HG03442 (cell line): ENCODE measurements at regions not wholly inside any gene's neighbourhood (a gene's known extent, or its start where the extent isn't known, plus 50 kb on each side); places are given as distances from the start of the nearest gene placed in this dataset.
"Not testable (repeated sequence)": the region's sequence is repeated elsewhere in the genome, so short reads cannot be mapped to it uniquely, and the experiment has no call there.

ENCODE experiments used
- ATAC-seq: cut with Tn5 transposase; IDR thresholded peaks from one replicate; pipeline ENCODE4 v1.9.1; 2021; ENCODE audit warnings: mild to moderate bottlenecking, moderate library complexity; ENCODE audit not compliant: unreplicated experiment

DNA sequence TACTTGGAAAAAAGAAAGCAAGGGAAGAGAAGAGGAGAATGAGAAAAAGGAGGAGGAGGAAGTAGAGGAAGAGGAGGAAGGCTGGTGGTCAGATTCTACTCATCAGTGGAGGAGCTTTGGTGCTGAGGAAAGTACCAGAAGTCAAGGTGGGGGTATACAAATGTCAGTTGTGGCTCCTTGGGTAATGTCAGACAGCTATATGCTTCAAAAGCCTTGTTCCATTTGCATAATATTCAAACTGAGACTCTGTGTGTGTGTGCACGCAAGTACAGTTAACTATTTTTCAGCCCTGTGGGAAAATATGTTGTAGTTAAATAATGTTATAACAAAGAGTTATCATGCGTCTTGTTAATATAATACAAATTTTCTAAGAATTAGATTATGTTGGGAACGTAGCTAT lies 609.7 kb downstream of the PDCD6IP start:
- ATAC-seq: peak; percentile 80

DNA sequence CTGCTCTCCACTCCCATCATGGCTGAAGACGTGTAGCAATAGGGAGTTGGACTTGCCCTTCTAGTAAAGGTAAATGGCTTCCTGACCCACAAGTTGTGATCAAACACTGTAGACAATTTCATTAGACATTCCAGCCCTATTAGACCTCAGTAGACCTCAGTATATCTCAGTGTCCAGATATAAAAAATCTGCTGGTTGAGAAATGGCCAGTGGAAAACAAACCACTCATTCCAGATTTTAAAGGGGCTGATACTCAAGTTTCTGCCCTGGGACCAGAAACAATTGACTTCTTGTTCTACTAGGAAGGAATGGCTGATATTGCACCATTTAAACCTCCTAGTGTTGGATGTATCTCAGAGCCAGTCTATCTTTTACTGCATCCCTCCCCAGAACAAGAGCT lies 613.2 kb downstream of the PDCD6IP start:
- ATAC-seq: no peak

DNA sequence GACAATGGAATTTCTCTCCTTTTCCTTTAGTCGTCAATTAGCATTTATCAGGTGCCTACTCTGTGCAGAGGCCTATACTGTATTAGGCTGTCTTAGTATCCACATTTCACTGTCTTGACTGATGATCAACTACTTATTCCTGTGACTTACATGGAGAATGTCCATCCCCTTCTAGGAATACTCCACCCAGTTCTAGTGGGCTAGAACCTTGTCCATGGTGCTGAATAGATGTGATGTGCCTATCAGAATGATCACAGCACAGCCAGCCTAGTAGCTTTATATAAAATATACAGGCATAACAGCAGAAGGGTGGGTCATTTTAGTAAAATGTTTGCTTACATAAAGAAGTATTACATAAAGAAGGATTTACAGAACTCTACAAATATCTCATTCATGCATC lies 621.4 kb downstream of the PDCD6IP start:
- no peak for ATAC-seq

DNA sequence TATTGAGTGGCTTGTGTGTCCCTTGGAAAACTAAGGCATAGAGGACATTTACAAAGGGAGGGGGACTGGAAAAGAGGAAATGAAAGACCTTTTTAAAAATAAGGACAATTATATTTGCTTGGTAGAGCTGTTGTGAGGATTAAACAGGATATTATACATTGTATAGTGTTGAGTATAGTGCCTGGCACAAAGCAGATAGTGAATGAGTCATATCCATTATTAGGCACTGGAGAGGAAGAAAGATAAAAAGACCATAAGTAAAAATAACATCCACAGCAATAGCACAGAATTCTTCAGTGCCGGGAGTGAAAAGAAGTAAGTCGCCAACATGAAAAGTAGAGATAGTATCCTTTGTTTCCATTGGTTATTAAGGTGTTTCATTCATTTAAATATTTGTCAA lies 623.3 kb downstream of the PDCD6IP start:
- no peak for ATAC-seq

DNA sequence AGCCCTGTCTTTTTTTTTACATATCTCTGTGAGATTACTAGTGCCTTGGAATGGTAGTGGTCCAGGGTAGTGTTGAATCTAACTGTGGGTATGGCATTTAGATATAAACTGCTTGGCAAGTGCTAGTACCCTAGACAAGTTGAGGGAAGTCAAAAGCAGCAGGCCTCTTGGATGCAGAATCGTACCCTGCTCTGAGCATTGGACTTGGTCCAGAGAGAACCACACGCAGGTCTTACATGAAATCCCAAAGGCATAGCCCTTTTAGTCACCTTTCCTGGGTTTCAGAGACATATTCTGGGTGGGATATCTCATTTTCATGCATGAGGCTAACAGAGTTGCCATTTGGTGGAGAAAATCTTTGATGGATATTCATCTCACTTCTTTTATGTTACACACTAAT lies 641.4 kb downstream of the PDCD6IP start:
- ATAC-seq: no peak

DNA sequence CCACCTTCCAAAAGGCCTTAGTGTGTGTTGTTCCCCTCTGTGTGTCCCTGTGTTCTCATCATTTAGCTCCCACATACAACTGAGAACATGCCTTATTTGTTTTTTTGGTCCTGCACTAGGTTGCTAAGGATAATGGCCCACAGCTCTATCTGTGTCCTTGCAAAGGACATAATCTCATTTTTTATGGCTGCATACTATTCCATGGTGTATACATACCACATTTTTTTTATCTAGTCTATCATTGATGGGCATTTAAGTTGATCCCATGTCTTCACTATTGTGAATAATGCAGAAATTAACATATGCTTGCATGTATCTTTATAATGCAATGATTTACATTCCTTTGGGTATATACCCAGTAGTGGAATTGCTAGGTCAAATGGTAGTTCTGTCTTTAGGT lies 645.7 kb downstream of the PDCD6IP start:
- ATAC-seq: no peak

DNA sequence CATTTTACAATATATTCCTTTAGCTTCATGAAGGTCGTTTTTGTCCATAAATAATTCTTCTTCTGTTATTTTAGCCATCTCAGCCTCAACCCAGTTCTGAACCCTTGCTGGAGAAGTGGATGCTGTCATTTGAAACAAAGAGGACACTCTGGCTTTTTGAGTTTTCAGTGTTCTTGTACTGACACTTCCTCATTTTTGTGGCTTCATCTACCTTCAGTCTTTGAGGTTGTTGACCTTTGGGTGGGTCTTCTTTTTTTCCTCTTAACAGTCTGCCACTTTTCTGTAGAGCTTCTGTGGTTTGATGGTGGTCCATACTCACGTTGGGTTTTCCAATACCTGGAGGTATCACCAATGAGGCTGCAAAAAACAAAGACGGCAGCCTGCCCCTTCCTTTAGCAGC lies 650.9 kb downstream of the PDCD6IP start:
- no peak for ATAC-seq

DNA sequence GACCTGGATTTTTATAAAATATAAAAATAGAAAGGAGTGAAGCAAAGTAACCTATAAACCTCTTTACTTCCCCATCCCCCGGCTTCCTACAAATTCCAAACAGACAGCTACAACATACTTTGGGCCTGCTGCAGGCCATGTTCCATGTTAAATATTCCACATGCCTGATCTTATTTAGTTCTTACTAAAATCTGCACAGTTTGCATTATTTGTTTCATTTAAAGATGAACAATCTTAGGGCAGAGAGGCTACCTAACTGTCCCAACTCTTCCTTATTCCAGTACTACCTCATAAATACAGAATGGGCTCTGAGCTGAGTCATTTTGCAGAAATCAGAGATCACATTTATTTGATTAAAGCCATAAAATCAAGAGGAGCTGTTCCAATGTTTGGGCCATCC lies 665.0 kb downstream of the PDCD6IP start:
- ATAC-seq: no peak

DNA sequence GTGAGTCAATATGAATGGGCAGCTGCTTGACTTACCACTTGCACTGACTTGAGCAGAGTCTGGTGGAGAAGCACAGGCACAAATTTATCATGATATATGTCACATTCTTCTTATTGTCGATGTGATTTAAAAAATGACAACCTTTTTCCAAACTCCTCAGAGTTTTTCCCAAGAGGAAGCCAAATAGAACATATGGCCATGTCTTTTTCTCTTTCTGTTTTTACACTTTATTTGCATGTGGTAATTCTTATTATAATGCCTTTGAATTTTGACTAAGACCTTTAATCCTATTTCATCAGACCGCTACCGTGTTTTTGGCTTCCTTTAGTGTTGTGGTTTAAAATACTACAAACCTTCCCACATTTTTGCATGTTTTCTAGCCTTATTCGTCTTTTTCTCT lies 666.2 kb downstream of the PDCD6IP start:
- no peak for ATAC-seq

DNA sequence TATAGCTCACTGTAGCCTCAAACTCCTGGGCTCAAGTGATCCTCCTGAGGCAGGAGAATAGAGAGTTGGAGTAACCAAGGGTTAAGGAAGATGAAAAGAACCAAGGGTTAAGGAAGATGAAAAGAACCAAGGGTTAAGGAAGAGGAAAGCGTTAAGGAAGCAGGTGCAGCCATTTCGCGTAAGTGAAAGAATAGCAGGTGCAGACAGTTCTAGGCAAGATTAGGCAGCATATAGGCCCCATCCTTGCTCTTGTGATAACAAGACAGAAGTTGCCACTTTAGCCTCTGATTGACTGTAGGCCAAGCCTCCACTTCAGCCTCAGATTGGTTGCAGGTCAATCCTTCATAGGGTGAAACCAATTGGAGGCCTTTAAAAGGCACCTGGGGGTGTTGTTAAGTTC lies 677.4 kb downstream of the PDCD6IP start:
- no peak for ATAC-seq

DNA sequence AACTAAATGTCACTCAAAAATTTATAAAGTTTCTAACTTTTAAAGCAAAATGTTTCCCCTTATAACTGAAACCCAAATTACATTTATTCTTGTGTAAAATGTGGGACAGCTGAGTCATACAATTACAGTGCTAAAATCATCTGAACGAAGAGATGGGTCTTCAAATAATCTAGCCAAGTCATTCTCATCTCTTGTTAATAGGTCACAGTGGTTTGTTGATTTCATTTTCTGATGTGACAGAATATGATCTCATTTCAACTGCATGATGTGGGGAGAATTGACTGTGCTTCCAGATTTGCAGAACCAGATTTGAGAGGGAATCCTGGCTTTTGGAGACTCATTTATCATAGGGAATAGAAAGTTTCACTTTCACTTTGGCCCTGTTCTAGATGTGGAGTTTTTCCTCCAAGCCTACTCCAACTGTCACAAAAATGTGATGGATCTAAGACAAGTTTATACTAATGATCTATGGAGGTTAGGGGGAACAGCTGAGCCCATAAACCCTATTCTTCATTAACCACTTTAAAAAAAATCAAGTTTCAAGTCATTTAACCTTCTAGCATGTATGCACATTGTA lies 685.0 kb downstream of the PDCD6IP start:
- ATAC-seq: no peak

DNA sequence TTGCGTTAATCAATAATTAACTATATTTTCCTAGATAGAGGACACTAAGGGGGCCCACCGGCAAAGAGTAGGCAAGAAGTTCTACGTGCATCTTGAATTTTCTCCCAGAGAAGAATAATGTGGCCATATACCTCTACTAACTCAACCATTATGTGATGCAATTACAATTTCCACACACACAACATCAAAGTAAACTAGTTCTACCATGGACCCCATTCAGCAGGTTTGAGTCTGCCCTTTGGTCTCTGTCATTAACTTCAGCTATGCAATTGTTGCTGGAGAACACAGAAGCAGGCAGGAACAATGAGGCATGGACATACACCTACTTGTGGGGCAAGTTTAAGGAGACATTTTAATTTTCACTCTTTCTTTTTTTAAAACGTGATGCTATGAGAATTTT lies 705.9 kb downstream of the PDCD6IP start:
- no peak for ATAC-seq

DNA sequence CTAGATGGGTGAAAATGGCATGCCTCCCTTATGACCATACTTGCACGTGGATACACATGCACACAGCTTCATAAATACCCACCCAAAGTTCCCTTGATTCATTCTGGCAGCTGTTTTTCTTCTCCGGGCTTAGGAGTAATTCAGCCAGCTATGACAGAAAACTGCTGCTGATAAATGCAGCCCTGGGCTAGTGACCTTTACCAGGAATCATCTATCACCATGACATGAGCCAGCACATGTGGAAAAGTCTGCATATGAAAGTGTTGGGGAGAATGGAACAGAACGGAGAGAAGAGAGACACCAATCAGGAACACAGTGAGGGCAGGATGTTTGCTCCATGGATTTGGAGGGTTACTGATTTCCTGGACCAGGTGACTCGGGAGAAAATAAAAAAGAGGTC lies 706.3 kb downstream of the PDCD6IP start:
- ATAC-seq: no peak

DNA sequence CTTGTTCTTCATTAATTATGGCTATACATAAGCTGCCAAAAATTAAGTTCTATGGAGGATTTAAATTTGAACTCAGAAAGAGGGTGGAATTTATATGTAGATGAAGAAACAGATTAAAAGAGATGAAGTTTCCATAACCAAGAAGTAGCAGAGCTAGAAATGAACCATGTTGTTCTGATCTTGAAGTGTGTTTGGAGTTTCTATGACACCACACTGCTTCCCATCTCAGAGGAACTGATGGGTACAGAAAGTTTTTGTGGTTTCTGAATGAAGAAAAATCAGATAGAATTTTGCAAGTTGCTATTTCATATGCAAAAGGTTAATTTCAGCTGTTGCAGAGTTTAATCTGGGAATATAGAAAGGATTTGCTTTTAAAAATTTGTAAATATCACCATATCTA lies 710.3 kb downstream of the PDCD6IP start:
- no peak for ATAC-seq

DNA sequence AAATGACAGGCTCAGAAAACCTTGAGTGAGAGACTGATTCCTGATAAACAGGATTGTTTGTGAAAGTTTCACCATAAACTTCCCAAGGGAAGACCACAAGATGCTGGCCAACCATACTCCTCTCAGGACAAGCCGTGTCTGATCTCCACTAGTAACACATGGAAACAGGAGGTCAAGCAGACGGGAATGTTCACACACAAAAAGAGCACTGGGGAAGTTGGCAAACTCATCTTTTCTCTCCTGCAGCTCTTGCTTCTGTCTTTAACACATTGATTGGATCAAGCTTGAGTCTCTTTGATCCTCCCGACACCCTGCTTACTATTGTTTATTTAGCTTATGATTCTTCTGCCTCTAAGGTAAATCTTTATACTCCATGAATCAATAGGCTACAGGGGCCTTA lies 713.5 kb downstream of the PDCD6IP start:
- ATAC-seq: no peak

DNA sequence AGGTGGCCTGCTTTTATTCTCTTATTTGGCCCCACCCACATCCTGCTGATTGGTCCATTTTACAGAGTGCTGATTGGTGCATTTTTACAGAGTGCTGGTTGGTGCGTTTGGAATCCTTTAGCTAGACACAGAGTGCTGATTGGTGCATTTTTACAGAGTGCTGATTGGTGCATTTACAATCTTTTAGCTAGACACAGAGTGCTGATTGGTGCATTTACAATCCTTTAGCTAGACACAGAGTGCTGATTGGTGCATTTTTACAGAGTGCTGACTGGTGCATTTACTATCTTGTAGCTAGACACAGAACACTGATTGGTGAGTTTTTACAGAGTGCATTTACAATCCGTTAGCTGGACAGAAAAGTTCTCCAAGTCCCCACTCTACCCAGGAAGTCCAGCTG lies 720.6 kb downstream of the PDCD6IP start:
- not testable (repeated sequence) for ATAC-seq

DNA sequence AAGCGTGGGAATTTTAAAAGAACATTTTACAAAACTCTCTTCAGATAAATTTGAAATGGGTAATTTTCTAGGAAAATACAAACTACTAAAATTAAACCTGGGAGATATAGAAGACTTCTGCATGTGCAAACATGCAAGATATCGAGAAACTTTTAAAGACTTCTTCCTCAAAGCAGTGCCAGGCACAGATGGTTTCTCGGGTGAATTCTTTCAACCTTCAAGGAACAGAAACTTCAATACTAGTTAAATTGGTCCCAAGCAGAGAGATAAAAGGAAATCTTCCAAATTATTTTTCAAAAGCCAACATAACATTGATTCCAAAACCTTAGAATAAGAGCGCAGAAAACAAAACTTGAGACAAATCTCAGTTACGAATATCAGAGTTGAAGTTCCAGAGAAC lies 732.7 kb downstream of the PDCD6IP start:
- ATAC-seq: no peak

DNA sequence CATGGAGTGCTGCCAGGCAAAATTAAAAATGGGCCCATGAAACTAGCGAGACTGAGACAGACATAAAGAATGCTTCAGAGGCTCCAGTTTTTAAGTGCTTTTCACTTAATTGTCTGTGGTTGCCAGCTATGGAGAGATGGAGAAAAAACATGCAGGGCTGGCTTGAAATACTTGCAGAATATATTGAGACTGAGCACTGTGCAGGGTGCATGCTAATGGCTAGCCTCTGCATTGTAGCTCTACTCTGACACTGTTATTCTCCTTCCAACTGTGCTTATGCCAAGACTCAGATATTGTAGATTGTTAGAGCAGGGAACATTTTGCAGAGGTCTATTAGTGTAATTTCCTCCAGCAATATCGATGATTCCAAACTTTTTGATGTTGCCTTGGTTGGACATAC lies 735.0 kb downstream of the PDCD6IP start:
- ATAC-seq: no peak

DNA sequence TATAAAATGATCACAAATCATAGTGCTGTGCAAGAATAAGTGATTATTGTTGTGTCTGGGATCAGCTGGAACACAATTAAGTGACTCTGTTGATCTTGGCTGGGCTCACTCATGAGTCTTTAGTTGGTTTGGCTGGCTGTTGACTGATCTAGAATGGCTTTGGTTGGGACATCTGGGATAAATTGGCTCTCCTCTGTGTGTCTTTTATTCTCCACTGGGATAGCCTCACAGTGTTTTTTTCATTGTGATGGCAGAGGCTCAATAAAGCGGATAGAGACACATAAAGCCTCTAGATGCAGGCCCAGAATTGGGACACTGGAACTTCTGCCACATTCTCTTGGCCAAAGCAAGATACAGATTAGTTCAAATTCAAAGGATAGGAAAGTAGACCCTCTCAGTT lies 735.6 kb downstream of the PDCD6IP start:
- no peak for ATAC-seq

DNA sequence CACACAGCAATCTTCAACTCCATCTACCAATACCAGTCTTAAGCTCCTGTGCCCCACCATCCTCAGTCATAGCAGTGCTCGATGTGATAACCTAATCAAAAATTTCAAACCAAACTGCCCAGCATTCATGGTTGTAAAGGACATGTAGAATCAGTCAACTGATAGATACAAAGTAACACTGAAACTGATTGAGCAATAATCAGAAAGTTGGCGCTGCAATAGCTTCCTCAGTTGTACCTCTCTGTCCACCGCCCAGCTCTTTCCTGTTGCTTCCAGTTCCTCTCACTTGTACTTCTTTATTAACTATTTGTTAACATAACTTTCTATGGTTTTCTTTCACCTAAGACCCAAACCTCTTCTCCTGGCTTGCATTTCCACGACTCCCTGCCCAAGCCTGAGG lies 745.7 kb downstream of the PDCD6IP start:
- ATAC-seq: no peak

DNA sequence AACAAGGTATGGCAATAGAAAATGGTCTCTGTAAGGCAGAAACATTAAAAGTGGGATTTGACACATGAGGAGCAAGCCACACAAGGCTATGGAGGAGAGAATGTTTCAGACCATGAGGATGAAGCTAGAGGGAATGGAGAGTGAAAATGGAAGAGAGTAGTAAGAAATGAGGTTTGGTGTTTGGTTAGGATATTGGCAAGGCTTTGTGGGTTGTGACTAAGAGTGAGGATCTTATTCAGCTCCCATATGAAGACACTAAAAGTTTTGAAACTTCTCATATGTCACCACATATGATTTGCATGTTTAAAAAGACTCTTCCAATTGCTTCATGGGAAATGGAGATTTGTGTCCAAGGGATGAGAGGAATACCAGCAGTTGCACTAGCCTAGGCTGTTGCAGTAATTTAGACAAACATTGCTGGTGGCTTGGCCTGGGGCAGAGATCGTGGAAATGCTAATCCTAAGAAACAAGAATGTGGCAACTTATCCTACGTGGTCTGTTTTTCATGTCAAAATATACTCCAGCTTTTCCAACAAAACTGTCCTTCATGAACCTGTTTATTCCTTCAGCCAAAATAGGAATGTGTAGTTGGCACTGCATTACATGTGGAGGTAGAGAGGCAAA lies 749.0 kb downstream of the PDCD6IP start:
- ATAC-seq: no peak

DNA sequence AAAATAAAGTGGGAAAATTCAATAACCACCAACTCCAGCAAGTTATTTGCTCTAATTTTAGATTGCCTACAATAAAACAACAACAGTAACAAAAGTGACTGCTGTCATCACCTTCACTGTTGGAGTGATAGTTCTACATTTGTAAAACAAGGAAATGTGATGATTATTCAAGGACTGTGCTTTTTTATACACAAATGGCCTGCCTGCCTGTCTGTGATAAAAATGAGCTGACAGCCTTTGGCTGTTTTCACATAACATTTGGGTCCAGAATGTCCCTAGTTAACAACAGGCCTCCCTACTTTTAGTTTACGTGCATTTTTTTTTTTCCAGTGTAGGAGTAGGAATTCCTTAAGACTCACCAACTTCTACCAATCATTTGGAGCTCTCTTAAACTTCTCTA lies 768.8 kb downstream of the PDCD6IP start:
- ATAC-seq: no peak

DNA sequence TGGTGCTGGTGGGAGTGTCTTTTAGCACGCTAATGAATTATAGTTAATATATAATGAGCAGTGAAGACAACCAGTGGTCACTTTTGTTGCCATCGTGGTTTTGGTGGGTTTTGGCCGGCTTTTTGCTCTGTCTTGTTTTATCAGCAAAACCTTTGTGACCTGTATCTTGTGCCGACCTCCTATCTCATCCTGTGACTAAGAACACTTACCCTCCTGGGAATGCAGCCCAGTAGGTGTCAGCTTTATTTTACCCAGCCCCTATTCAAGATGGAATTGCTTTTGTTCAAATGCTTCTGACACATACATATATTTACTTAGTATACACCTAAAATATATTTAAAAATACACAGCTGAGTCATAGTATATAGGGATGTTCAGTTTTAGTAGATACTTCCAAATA lies 770.3 kb downstream of the PDCD6IP start:
- ATAC-seq: no peak
